IMR-90 (cell line): ENCODE measurements at regions not wholly inside any gene's neighbourhood (a gene's known extent, or its start where the extent isn't known, plus 50 kb on each side); places are given as distances from the start of the nearest gene placed in this dataset.

Experiments used
- ATAC-seq: fragments of 200-7000 bp; cut with Tn5 transposase; 2 replicates; pipeline ENCODE4 v1.9.1; 2020; ENCODE audit warnings: low read depth, mild to moderate bottlenecking, moderate library complexity
- BruUV-seq: library from RNA; stranded (reverse); fragments of 400-500 nt; replicated peaks from 2 replicates; lab custom pipeline; 2021; lab: Mats Ljungman, UMichigan
- CTCF ChIA-PET: fragments of 300-600 bp; formaldehyde crosslinking; extraction: SDS; loops from one replicate; lab custom pipeline; 2021; ENCODE audit warnings: antibody characterized with exemption; lab: Yijun Ruan, JAX
- POLR2A ChIA-PET: fragments of 300-600 bp; sonication (Branson Sonifier 250); formaldehyde crosslinking; loops from one replicate; lab custom pipeline; 2022; ENCODE audit warnings: antibody characterized with exemption; ENCODE audit not compliant: unreplicated experiment; lab: Charles Lee
- DNase-seq: peaks from one replicate; pipeline ENCODE4 v3.0.0; 2013
- H2AFZ ChIP-seq: replicated peaks from 2 replicates; pipeline ENCODE3; 2013; ENCODE audit warnings: low read length, mild to moderate bottlenecking; ENCODE audit not compliant: poor library complexity
- H2AK5ac ChIP-seq: 2 replicates; pipeline ENCODE4 v1.6.1; 2013; ENCODE audit warnings: low read depth, low read length, inconsistent platforms
- H2AK9ac ChIP-seq: replicated peaks from 2 replicates; pipeline ENCODE3; 2013; ENCODE audit warnings: mild to moderate bottlenecking, low read depth, low read length, moderate library complexity; ENCODE audit not compliant: poor library complexity
- H2BK120ac ChIP-seq: 2 replicates; pipeline ENCODE4 v1.6.1; 2013; ENCODE audit warnings: low read depth, low read length, inconsistent platforms
- H2BK15ac ChIP-seq: 3 replicates; pipeline ENCODE4 v1.6.1; 2013; ENCODE audit warnings: low read depth, low read length, inconsistent platforms
- H2BK20ac ChIP-seq: 2 replicates; pipeline ENCODE4 v1.6.1; 2013; ENCODE audit warnings: low read depth, mild to moderate bottlenecking, inconsistent platforms, low read length, moderate library complexity
- H2BK5ac ChIP-seq: 2 replicates; pipeline ENCODE4 v1.6.1; 2013; ENCODE audit warnings: mild to moderate bottlenecking, low read depth, low read length, inconsistent platforms; ENCODE audit not compliant: poor library complexity, severe bottlenecking
- H3K14ac ChIP-seq: replicated peaks from 2 replicates; pipeline ENCODE4 v1.6.1; 2013; ENCODE audit warnings: low read depth, low read length, inconsistent platforms
- H3K18ac ChIP-seq: 2 replicates; pipeline ENCODE4 v1.6.1; 2013; ENCODE audit warnings: low read depth, low read length, control low read depth
- H3K23ac ChIP-seq: 2 replicates; pipeline ENCODE4 v1.6.1; 2013; ENCODE audit warnings: low read depth, low read length, inconsistent platforms
- H3K27ac ChIP-seq: 2 replicates; pipeline ENCODE4 v1.5.1; 2013; ENCODE audit warnings: mild to moderate bottlenecking, control low read depth, low read length; ENCODE audit not compliant: insufficient read depth
- H3K27me3 ChIP-seq: 2 replicates; pipeline ENCODE4 v1.6.1; 2013; ENCODE audit warnings: low read length; ENCODE audit not compliant: control insufficient read depth, insufficient read depth
- H3K36me3 ChIP-seq: 2 replicates; pipeline ENCODE4 v1.6.1; 2013; ENCODE audit warnings: low read length, mixed read lengths; ENCODE audit not compliant: control insufficient read depth, insufficient read depth
- H3K4ac ChIP-seq: 2 replicates; pipeline ENCODE4 v1.6.1; 2013; ENCODE audit warnings: low read depth, low read length, inconsistent platforms
- H3K4me1 ChIP-seq: 2 replicates; pipeline ENCODE4 v1.6.1; 2013; ENCODE audit warnings: low read length, mixed read lengths; ENCODE audit not compliant: control insufficient read depth, insufficient read depth
- H3K4me2 ChIP-seq: 2 replicates; pipeline ENCODE4 v1.6.1; 2013; ENCODE audit warnings: low read depth, mild to moderate bottlenecking, control low read depth, low read length, moderate library complexity
- H3K4me3 ChIP-seq: 2 replicates; pipeline ENCODE4 v1.5.1; 2013; ENCODE audit warnings: low read depth, mild to moderate bottlenecking, control low read depth, low read length, moderate library complexity; ENCODE audit not compliant: insufficient read depth
- H3K56ac ChIP-seq: 2 replicates; pipeline ENCODE4 v1.6.1; 2013; ENCODE audit warnings: low read length, inconsistent platforms; ENCODE audit not compliant: insufficient read depth; ENCODE audit errors: extremely low read depth
- H3K79me1 ChIP-seq, 2 experiments: 2 replicates each; pipeline ENCODE4 v1.6.1; 2013; ENCODE audit warnings: low read length in 2 of 2, inconsistent platforms in 1 of 2, low read depth in 1 of 2
- H3K9ac ChIP-seq: 2 replicates; pipeline ENCODE4 v1.6.1; 2013; ENCODE audit warnings: low read depth, low read length, control low read depth
- H3K9me1 ChIP-seq: 2 replicates; pipeline ENCODE4 v1.6.1; 2013; ENCODE audit warnings: low read length, inconsistent platforms; ENCODE audit not compliant: insufficient read depth
- H3K9me3 ChIP-seq: 2 replicates; pipeline ENCODE4 v1.6.1; 2013; ENCODE audit warnings: low read length; ENCODE audit not compliant: control insufficient read depth, insufficient read depth
- H4K20me1 ChIP-seq: 2 replicates; pipeline ENCODE4 v1.6.1; 2013; ENCODE audit warnings: low read length, inconsistent platforms; ENCODE audit not compliant: insufficient read depth
- H4K5ac ChIP-seq: 2 replicates; pipeline ENCODE4 v1.6.1; 2013; ENCODE audit warnings: mild to moderate bottlenecking, low read depth, low read length, control low read depth
- H4K8ac ChIP-seq, 2 experiments: 2 replicates each; pipeline ENCODE4 v1.6.1; 2013; ENCODE audit warnings: low read depth in 2 of 2, low read length in 2 of 2, control low read depth in 1 of 2, inconsistent platforms in 1 of 2
- H4K91ac ChIP-seq: 2 replicates; pipeline ENCODE4 v1.6.1; 2013; ENCODE audit warnings: low read depth, low read length, inconsistent platforms; ENCODE audit not compliant: insufficient read depth
- BHLHE40 ChIP-seq: fragments of 150-350 bp; IDR thresholded peaks from 2 replicates; pipeline ENCODE4 v1.6.1; 2016; ENCODE audit warnings: mild to moderate bottlenecking, low read depth, low read length
- CHD1 ChIP-seq: IDR thresholded peaks from 2 replicates; pipeline ENCODE4 v1.6.1; 2012; ENCODE audit warnings: low read depth, low read length, improper control_type of control experiment
- ELK1 ChIP-seq: fragments of 150-350 bp; IDR thresholded peaks from 2 replicates; pipeline ENCODE4 v1.6.1; 2016; ENCODE audit warnings: low read depth, mild to moderate bottlenecking, low read length, moderate library complexity, borderline replicate concordance
- FOS ChIP-seq: fragments of 150-350 bp; IDR thresholded peaks from 2 replicates; pipeline ENCODE4 v1.6.1; 2016; ENCODE audit warnings: low read depth, low read length
- MAFK ChIP-seq: IDR thresholded peaks from 2 replicates; pipeline ENCODE4 v1.6.1; 2012; ENCODE audit warnings: low read depth, low read length, improper control_type of control experiment
- MAZ ChIP-seq: IDR thresholded peaks from 2 replicates; pipeline ENCODE4 v1.6.1; 2012; ENCODE audit warnings: low read depth, mild to moderate bottlenecking, low read length, improper control_type of control experiment, moderate library complexity, borderline replicate concordance
- RCOR1 ChIP-seq: IDR thresholded peaks from 2 replicates; pipeline ENCODE4 v1.6.1; 2012; ENCODE audit warnings: mild to moderate bottlenecking, low read length, improper control_type of control experiment; ENCODE audit not compliant: insufficient replicate concordance
- RFX5 ChIP-seq: IDR thresholded peaks from 2 replicates; pipeline ENCODE4 v1.8.0; 2012; ENCODE audit warnings: low read depth, mild to moderate bottlenecking, low read length, moderate library complexity
- SMC3 ChIP-seq: fragments of 150-350 bp; IDR thresholded peaks from 2 replicates; pipeline ENCODE4 v1.6.1; 2016; ENCODE audit warnings: low read depth, mild to moderate bottlenecking, antibody characterized with exemption, low read length, moderate library complexity
- WGBS, 2 experiments: methylation state at CpG; one replicate each; pipeline versions ENCODE4 v1.1.5 to v1.1.7; 2013; ENCODE audit warnings: missing lambda C conversion rate in 2 of 2; ENCODE audit not compliant: insufficient read length in 1 of 2; ENCODE audit errors: extremely low coverage in 2 of 2; 5-methylcytosine and 5-hydroxymethylcytosine counted together
- dilution Hi-C: fragments of 300-500 bp; cut with HindIII; formaldehyde crosslinking; loops from one replicate; pipeline ENCODE4 v1.14.3; 2018; ENCODE audit warnings: low sequenced_read_pairs; ENCODE audit not compliant: unreplicated experiment
- in situ Hi-C: fragments of 300-500 bp; cut with MboI; formaldehyde crosslinking; loops from 3 replicates; pipeline ENCODE4 v1.14.3; 2019; ENCODE audit warnings: low sequenced_read_pairs, inconsistent platforms, mixed read lengths
- intact Hi-C: fragments of 100-400 bp; cut with micrococcal nuclease; formaldehyde crosslinking; loops from 2 replicates; pipeline ENCODE4 v1.10.0; 2022

DNA sequence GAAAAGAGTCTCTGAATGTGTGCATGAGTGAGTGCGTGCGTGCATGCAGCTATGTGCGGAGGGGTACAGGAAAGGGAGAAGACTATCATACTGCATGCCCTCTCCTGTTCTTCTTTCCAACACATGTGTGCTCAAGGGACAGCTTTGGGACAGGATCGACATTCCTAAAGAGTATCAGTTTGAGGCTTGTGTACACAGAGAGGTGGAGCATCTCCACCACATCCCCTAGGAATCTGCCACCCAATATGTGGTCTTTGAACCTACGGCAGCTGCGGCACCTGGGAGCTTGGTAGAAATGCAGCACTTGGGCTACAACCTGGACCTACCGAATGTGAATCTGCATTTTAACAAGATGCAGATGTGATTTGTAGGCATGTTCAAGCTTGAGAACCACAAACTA, 132.3 kb upstream of the GLRA1 start:
- Histone ChIP-seq H3K9me3 (no peaks in the 10 kb centered on the region), H2BK15ac (no peak overlapping the region), H2AK5ac (no peak overlapping the region), H3K56ac (no peak overlapping the region), H3K4me2 (no peak overlapping the region), H4K5ac (no peak overlapping the region), H3K79me1 (no peaks in the 10 kb centered on the region), H2BK5ac (no peak overlapping the region), H3K36me3 (no peaks in the 10 kb centered on the region), H3K9me1 (no peaks in the 10 kb centered on the region), H2BK120ac (no peak overlapping the region), H3K27me3 (no peaks in the 10 kb centered on the region), H2AFZ (no peak overlapping the region), H3K9ac (no peak overlapping the region), H3K4ac (no peak overlapping the region), H3K14ac (no peak overlapping the region), H3K27ac (no peak overlapping the region), H4K20me1 (no peaks in the 10 kb centered on the region), H3K23ac (no peak overlapping the region), H3K4me1 (no peaks in the 10 kb centered on the region), H2BK20ac (no peak overlapping the region), H4K8ac (no peak overlapping the region), H3K4me3 (no peak overlapping the region), H4K91ac (no peak overlapping the region), H3K18ac (no peak overlapping the region), H2AK9ac (no peak overlapping the region)
- intact Hi-C loops (no loop called here), in situ Hi-C loops (no loop called here), dilution Hi-C loops (no loop called here)
- WGBS, 2 experiments = 78% methylated on average over 3 of the region's 7 CpGs; no CpG with 5 or more reads in 1 of the 2 experiments
- DNase-seq (no peak), ATAC-seq (no peak)
- POLR2A ChIA-PET = no interaction called here
- TF ChIP-seq SMC3 (no peak), RFX5 (no peak), RCOR1 (no peak), BHLHE40 (no peak), ELK1 (no peak), MAFK (no peak), FOS (no peak), MAZ (no peak), CHD1 (no peak)
- BruUV-seq = no TSS peak
- CTCF ChIA-PET = no interaction called here
